ENCODE measurements at regions not wholly inside any gene's neighbourhood (a gene's known extent, or its start where the extent isn't known, plus 50 kb on each side); places are given as distances from the start of the nearest gene placed in this dataset.

- TF ChIP-seq, protein P1, sequence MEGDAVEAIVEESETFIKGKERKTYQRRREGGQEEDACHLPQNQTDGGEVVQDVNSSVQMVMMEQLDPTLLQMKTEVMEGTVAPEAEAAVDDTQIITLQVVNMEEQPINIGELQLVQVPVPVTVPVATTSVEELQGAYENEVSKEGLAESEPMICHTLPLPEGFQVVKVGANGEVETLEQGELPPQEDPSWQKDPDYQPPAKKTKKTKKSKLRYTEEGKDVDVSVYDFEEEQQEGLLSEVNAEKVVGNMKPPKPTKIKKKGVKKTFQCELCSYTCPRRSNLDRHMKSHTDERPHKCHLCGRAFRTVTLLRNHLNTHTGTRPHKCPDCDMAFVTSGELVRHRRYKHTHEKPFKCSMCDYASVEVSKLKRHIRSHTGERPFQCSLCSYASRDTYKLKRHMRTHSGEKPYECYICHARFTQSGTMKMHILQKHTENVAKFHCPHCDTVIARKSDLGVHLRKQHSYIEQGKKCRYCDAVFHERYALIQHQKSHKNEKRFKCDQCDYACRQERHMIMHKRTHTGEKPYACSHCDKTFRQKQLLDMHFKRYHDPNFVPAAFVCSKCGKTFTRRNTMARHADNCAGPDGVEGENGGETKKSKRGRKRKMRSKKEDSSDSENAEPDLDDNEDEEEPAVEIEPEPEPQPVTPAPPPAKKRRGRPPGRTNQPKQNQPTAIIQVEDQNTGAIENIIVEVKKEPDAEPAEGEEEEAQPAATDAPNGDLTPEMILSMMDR (tag by site-specific recombination; IDR thresholded peaks at IDR 0.05): no peak
- TF ChIP-seq ZNF24 (tag by site-specific recombination; IDR thresholded peaks at IDR 0.05): no peak
- no peak for TF ChIP-seq ZNF248 (tag by site-specific recombination; IDR thresholded peaks at IDR 0.05)
- no peak for TF ChIP-seq ZFP69B (tag by site-specific recombination; IDR thresholded peaks at IDR 0.05)
- no peak for TF ChIP-seq ZSCAN5A (tag by site-specific recombination; IDR thresholded peaks at IDR 0.05)
- TF ChIP-seq ZBTB11 (tag by site-specific recombination; conservative IDR thresholded peaks at IDR 0.05; ENCODE audit: low read depth): no peak
These were observed 223.9 kb upstream of the CWC22 start for GRCh38 chr2:180231015-180231414.
